Parathyroid adenoma (tissue), 2 donors: ENCODE measurements at regions not wholly inside any gene's neighbourhood (a gene's known extent, or its start where the extent isn't known, plus 50 kb on each side); places are given as distances from the start of the nearest gene placed in this dataset.

ENCODE experiments used
- H2AFZ ChIP-seq: fragments of 300-600 bp; sonication (generic); one replicate; pipeline ENCODE4 v1.7.0; 2017; ENCODE audit warnings: antibody characterized with exemption, mild to moderate bottlenecking
- H3K27ac ChIP-seq: fragments of 300-600 bp; sonication (generic); one replicate; pipeline ENCODE4 v1.7.0; 2017
- H3K27me3 ChIP-seq: fragments of 300-600 bp; sonication (generic); one replicate; pipeline ENCODE4 v1.7.0; 2017; ENCODE audit warnings: low read length; ENCODE audit not compliant: control insufficient read depth, insufficient read depth
- H3K36me3 ChIP-seq: fragments of 300-600 bp; sonication (generic); one replicate; pipeline ENCODE4 v1.7.0; 2017; ENCODE audit warnings: low read length; ENCODE audit not compliant: control insufficient read depth, insufficient read depth
- H3K4me1 ChIP-seq: fragments of 300-600 bp; sonication (generic); one replicate; pipeline ENCODE4 v1.7.0; 2017; ENCODE audit warnings: control low read depth
- H3K4me2 ChIP-seq: fragments of 300-600 bp; sonication (generic); one replicate; pipeline ENCODE4 v1.7.0; 2017; ENCODE audit warnings: low read length
- H3K4me3 ChIP-seq: fragments of 300-600 bp; sonication (generic); one replicate; pipeline ENCODE4 v1.7.0; 2017; ENCODE audit warnings: low read depth, low read length
- H3K79me2 ChIP-seq: fragments of 300-600 bp; sonication (generic); one replicate; pipeline ENCODE4 v1.7.0; 2017; ENCODE audit warnings: control low read depth
- H3K9ac ChIP-seq: fragments of 300-600 bp; sonication (generic); one replicate; pipeline ENCODE4 v1.7.0; 2017; ENCODE audit warnings: mild to moderate bottlenecking
- H3K9me3 ChIP-seq: fragments of 300-600 bp; sonication (generic); one replicate; pipeline ENCODE4 v1.7.0; 2017; ENCODE audit warnings: low read length; ENCODE audit not compliant: control insufficient read depth
- TF ChIP-seq, protein P1 (sequence below): fragments of 300-600 bp; sonication (generic); IDR thresholded peaks from one replicate; pipeline ENCODE4 v1.7.0; 2017; ENCODE audit warnings: antibody characterized with exemption, mild to moderate bottlenecking
- donor health status: primary hyperparathyroidism.

DNA sequence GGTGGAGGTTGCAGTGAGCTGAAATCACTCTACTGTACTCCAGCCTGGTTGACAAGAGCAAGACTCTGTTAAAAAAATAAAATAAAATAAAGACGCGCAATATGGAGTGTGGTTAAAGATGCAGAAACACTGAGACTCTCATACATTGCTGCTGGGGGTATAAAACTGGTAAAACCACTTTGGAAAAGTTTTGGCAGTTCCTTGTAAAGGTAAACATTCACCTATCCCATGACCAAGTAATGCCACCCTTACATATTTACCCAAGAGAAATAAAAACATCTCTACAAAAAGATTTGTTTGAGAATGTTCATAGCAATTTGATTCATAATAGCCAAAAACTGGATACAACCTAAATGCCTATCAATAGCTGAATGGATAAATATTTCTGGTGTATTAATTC lies 398.5 kb downstream of the PDCD6IP start:
- no peaks in the 10 kb centered on the region for H3K9me3 ChIP-seq
- H3K4me1 ChIP-seq = no peaks in the 10 kb centered on the region
- TF ChIP-seq, protein P1, sequence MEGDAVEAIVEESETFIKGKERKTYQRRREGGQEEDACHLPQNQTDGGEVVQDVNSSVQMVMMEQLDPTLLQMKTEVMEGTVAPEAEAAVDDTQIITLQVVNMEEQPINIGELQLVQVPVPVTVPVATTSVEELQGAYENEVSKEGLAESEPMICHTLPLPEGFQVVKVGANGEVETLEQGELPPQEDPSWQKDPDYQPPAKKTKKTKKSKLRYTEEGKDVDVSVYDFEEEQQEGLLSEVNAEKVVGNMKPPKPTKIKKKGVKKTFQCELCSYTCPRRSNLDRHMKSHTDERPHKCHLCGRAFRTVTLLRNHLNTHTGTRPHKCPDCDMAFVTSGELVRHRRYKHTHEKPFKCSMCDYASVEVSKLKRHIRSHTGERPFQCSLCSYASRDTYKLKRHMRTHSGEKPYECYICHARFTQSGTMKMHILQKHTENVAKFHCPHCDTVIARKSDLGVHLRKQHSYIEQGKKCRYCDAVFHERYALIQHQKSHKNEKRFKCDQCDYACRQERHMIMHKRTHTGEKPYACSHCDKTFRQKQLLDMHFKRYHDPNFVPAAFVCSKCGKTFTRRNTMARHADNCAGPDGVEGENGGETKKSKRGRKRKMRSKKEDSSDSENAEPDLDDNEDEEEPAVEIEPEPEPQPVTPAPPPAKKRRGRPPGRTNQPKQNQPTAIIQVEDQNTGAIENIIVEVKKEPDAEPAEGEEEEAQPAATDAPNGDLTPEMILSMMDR = no peak
- H3K27ac ChIP-seq = no peak overlapping the region
- no peak overlapping the region for H3K9ac ChIP-seq
- H3K79me2 ChIP-seq = no peaks in the 10 kb centered on the region
- H3K27me3 ChIP-seq = no peaks in the 10 kb centered on the region
- no peaks in the 10 kb centered on the region for H3K36me3 ChIP-seq
- H2AFZ ChIP-seq = no peak overlapping the region
- no peak overlapping the region for H3K4me2 ChIP-seq
- H3K4me3 ChIP-seq = no peak overlapping the region

DNA sequence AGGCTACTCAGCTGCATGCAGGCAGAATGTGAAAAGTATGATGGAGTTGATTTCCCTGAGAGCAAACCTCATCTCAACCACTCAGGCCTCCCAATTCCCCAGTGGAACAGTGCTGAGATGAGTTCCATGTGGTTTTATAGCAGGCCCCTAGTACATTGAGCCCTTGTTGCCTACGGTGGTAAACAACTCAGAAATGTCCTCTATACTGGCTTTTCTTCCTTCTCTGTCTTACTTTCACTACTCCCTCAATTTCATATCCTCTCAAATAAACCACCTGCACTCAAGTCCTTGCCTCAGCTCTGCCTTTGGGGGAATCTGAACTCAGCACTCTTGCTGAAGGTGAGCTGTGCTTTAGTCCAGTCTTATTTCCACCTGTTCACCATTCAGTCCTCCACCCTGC lies 399.9 kb downstream of the PDCD6IP start:
- Histone ChIP-seq H3K9me3 (no peaks in the 10 kb centered on the region), H3K27ac (no peak overlapping the region), H3K4me1 (no peaks in the 10 kb centered on the region), H3K4me2 (no peak overlapping the region), H3K9ac (no peak overlapping the region), H3K79me2 (no peaks in the 10 kb centered on the region), H3K4me3 (no peak overlapping the region), H2AFZ (no peak overlapping the region), H3K36me3 (no peaks in the 10 kb centered on the region), H3K27me3 (no peaks in the 10 kb centered on the region)
- TF ChIP-seq, protein P1 = no peak

DNA sequence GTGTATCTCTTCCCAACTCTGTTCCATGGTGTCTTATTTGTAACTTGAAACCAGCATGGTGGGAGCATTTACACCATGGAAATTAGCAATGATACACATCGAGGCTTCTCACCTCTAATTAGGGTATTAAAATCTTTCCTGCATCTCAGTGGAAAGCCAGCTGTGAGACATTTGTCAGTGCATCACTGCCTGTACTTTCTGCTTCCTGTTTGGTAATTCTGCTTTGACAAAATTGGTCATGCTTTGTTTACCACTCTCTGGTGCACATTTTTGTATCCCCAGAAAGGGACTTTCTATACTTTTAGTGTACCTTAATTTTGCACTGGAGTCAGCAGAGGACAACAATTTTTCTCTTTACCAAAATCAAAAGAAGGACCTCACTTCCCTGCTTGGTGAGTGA lies 402.1 kb downstream of the PDCD6IP start:
- H3K4me3 ChIP-seq = no peak overlapping the region
- no peak overlapping the region for H3K27ac ChIP-seq
- no peaks in the 10 kb centered on the region for H3K36me3 ChIP-seq
- H3K9ac ChIP-seq = no peak overlapping the region
- no peak overlapping the region for H3K4me2 ChIP-seq
- H3K27me3 ChIP-seq = no peaks in the 10 kb centered on the region
- no peaks in the 10 kb centered on the region for H3K4me1 ChIP-seq
- TF ChIP-seq, protein P1 = no peak
- no peak overlapping the region for H2AFZ ChIP-seq
- H3K9me3 ChIP-seq = no peaks in the 10 kb centered on the region
- no peaks in the 10 kb centered on the region for H3K79me2 ChIP-seq

DNA sequence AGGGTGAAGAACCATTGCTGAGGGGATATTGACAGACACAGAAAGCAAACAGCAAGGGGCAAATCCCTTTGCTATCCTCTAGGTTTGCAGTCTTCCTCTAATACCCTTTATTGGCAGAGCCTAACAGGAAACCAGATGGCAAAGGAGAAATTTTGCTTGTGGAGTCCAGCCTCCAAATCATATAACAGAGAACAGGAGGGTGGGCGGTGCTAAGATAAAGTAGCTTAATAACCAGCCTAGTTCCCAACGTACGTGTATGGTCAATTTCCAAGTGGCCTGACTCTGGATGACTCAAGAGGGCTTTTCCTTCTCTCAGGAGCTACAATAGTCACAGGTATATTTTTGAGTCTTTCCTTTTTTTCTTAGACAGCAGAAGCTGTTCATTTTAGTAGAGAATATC lies 404.5 kb downstream of the PDCD6IP start:
- H3K36me3 ChIP-seq = no peaks in the 10 kb centered on the region
- no peak overlapping the region for H3K9ac ChIP-seq
- H3K9me3 ChIP-seq = no peaks in the 10 kb centered on the region
- no peaks in the 10 kb centered on the region for H3K27me3 ChIP-seq
- TF ChIP-seq, protein P1 = no peak
- H3K4me1 ChIP-seq = no peaks in the 10 kb centered on the region
- H3K4me3 ChIP-seq = no peak overlapping the region
- H3K4me2 ChIP-seq = no peak overlapping the region
- no peak overlapping the region for H3K27ac ChIP-seq
- H2AFZ ChIP-seq = no peak overlapping the region
- no peaks in the 10 kb centered on the region for H3K79me2 ChIP-seq

DNA sequence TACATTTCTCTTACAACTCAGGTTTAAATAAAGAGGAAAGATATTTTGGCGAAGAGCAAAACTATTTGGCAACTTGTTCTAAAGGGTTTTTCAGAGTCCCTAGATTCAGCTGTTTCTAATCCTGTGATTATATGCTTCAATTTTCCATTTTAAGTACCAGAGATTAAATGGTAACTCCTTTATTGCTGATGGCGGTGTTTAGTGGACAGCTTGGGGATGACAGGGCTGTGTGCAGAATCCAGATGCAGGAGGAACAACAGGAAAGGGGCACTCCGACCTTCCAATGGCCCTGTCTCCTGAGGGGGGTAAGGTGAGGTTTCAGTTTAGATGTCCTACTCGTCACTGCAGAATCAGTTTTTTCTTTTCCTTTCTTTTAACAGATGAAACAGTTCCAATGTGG lies 405.0 kb downstream of the PDCD6IP start:
- Histone ChIP-seq H3K27ac (no peak overlapping the region), H3K4me3 (no peak overlapping the region), H3K9me3 (no peaks in the 10 kb centered on the region), H3K27me3 (no peaks in the 10 kb centered on the region), H2AFZ (no peak overlapping the region), H3K4me2 (no peak overlapping the region), H3K36me3 (no peaks in the 10 kb centered on the region), H3K9ac (no peak overlapping the region), H3K4me1 (no peaks in the 10 kb centered on the region), H3K79me2 (no peaks in the 10 kb centered on the region)
- TF ChIP-seq, protein P1 = no peak
